ENCODE measurements at regions not wholly inside any gene's neighbourhood (a gene's known extent, or its start where the extent isn't known, plus 50 kb on each side); places are given as distances from the start of the nearest gene placed in this dataset.

DNA sequence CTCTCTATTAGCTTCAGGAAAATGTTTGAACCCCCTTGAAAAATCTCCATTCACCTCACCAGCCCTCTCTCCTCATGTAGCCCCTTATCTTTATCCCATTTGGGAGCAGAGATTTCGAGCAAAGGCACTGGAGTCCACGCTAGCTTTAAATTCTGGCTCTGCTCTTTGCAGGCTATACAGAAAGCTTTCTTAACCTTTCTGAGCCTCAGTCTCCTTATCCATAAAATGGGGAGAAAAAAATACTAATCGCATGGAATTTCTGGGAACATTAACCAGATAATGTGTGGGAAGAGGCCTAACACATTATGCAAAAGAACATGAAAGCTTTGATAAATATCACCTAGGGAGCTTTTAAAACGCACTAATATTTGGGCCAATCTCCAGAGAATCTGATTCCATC, 476.3 kb upstream of the CDH5 start:
- peaks cover 3% of the 10 kb centered on the region for H3K36me3 Mint-ChIP-seq
- no peaks in the 10 kb centered on the region for H3K27me3 Mint-ChIP-seq (ENCODE audit: low read depth)
- H3K27ac Mint-ChIP-seq: no peak overlapping the region
- peaks cover 12% of the 10 kb centered on the region for H3K9me3 Mint-ChIP-seq
- TF ChIP-seq, protein P1, sequence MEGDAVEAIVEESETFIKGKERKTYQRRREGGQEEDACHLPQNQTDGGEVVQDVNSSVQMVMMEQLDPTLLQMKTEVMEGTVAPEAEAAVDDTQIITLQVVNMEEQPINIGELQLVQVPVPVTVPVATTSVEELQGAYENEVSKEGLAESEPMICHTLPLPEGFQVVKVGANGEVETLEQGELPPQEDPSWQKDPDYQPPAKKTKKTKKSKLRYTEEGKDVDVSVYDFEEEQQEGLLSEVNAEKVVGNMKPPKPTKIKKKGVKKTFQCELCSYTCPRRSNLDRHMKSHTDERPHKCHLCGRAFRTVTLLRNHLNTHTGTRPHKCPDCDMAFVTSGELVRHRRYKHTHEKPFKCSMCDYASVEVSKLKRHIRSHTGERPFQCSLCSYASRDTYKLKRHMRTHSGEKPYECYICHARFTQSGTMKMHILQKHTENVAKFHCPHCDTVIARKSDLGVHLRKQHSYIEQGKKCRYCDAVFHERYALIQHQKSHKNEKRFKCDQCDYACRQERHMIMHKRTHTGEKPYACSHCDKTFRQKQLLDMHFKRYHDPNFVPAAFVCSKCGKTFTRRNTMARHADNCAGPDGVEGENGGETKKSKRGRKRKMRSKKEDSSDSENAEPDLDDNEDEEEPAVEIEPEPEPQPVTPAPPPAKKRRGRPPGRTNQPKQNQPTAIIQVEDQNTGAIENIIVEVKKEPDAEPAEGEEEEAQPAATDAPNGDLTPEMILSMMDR (IDR thresholded peaks at IDR 0.05; ENCODE audit: unreplicated experiment): no peak
- no peak overlapping the region for H3K4me3 Mint-ChIP-seq
- DNase-seq (ENCODE audit: low spot score in 2 of 2, unreplicated experiment in 2 of 2): no peak
- H3K4me1 Mint-ChIP-seq: peaks cover 9% of the 10 kb centered on the region

DNA sequence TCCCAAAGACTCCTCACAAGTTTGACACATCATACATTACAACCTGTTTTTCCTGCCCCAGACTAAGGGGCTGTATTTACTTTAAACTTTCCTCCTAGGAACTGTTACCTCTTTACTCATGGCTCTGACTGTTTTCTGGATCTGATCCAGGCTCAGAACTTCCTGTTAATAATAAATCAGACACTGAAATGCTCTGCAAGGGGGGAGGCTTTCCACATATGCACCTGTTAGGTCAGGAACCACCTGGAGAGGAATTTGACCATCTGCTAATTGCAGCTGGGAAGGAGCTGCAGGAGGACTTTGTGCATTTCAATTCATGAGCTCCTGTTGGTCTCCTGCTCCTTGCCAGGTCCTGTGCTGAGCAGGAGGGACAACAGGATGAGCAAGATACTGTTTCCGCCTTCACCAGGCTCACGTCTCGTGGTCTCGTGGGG, 476.9 kb upstream of the CDH5 start:
- H3K27me3 Mint-ChIP-seq (ENCODE audit: low read depth): no peaks in the 10 kb centered on the region
- peaks cover 3% of the 10 kb centered on the region for H3K36me3 Mint-ChIP-seq
- DNase-seq (ENCODE audit: low spot score in 2 of 2, unreplicated experiment in 2 of 2): no peak
- peaks cover 9% of the 10 kb centered on the region for H3K9me3 Mint-ChIP-seq
- no peak overlapping the region for H3K4me3 Mint-ChIP-seq
- H3K4me1 Mint-ChIP-seq: peaks cover 9% of the 10 kb centered on the region
- TF ChIP-seq, protein P1 (IDR thresholded peaks at IDR 0.05; ENCODE audit: unreplicated experiment): no peak
- peak overlapping the region; percentile 60 for H3K27ac Mint-ChIP-seq

DNA sequence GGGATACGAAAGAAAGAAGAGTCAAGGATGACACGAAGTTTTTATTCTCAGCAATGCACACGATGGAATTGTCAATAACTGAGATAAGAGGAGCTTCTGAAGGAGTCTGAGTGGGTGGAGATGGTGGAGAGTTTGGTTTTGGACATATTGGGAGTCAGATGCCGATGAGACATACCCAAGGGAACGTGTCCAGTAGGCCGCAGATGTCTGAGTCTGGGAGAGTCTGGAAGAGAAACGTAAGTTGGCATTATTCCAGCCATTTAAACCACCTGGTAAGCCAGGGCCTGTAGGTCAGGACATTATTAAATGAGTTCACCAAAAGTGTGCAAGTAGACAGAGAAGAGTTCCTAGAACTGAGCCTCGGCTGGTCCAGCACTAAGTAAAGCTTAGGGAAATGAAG, 478.3 kb upstream of the CDH5 start:
- no peak for DNase-seq (ENCODE audit: low spot score in 2 of 2, unreplicated experiment in 2 of 2)
- H3K27ac Mint-ChIP-seq: no peak overlapping the region
- TF ChIP-seq, protein P1 (IDR thresholded peaks at IDR 0.05; ENCODE audit: unreplicated experiment): no peak
- peaks cover 3% of the 10 kb centered on the region for H3K36me3 Mint-ChIP-seq
- H3K4me3 Mint-ChIP-seq: no peak overlapping the region
- peaks cover 16% of the 10 kb centered on the region for H3K4me1 Mint-ChIP-seq
- H3K27me3 Mint-ChIP-seq (ENCODE audit: low read depth): no peaks in the 10 kb centered on the region
- peaks cover 9% of the 10 kb centered on the region for H3K9me3 Mint-ChIP-seq

DNA sequence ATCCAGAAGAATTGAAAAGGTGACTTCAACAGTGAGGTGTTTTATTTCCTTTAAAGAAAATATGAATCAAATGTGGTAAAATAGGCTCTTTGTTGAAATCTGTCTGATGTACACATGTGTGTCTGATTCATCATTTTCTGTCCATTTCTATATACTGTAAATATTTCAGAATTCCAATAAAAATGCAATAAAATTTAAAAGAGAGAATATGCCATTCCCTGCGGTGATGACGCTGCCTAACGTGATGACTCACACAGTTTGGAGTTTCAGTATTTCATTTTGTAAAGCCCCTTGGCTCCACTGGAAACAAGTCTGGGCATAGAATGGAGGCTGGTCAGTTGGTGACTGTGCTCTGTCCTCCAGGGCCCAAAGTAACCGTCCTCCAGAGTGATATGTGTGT, 482.5 kb upstream of the CDH5 start:
- TF ChIP-seq, protein P1 (IDR thresholded peaks at IDR 0.05; ENCODE audit: unreplicated experiment): no peak
- Mint-ChIP-seq H3K36me3 (no peaks in the 10 kb centered on the region), H3K4me3 (no peak overlapping the region), H3K27me3 (ENCODE audit: low read depth) (no peaks in the 10 kb centered on the region), H3K4me1 (peaks cover 8% of the 10 kb centered on the region), H3K9me3 (peaks cover 8% of the 10 kb centered on the region), H3K27ac (no peak overlapping the region)
- no peak for DNase-seq (ENCODE audit: low spot score in 2 of 2, unreplicated experiment in 2 of 2)

DNA sequence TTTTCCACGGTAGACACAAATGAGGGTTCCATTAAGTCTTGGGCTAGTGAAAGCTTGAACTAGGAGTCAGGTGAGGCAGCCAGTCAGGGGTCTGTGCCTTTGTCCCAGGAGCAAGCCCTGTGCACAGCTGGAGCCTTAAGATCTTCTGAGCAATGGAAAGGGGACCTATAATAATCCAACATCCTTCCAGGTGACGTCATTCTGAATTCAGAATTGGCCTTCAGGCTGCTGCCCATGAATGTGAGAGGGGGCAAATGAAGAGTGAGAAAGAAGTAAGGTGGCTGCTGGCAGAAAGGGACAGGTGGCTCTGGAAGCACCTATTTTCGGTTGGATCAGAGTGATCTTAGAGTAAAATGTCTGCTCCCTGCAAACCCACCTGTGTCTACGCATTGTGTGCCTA, 488.1 kb upstream of the CDH5 start:
- TF ChIP-seq, protein P1 (IDR thresholded peaks at IDR 0.05; ENCODE audit: unreplicated experiment): no peak
- Mint-ChIP-seq H3K27me3 (ENCODE audit: low read depth) (no peaks in the 10 kb centered on the region), H3K36me3 (no peaks in the 10 kb centered on the region), H3K9me3 (peaks cover 8% of the 10 kb centered on the region), H3K27ac (no peak overlapping the region), H3K4me3 (no peak overlapping the region), H3K4me1 (peaks cover 24% of the 10 kb centered on the region)
- DNase-seq (ENCODE audit: low spot score in 2 of 2, unreplicated experiment in 2 of 2): no peak

DNA sequence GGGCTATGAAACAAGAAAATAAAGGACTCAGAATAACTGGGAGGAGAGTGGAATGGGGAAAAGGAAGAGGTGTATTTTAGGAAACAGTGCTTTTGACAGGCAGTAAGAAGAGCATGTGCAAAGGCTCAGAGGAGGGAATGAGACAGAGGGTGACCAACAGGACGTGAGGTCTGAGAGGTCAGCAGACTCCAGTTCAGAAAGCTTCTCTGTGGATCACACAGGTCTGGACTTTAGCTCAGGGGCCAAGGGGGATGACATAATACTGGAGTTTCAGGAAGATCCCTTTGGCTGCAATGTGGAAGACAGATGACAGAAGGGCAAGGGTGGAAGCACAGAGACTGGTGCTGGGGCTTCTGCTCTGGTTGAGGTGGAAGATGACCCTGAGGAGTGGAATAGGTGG, 489.9 kb upstream of the CDH5 start:
- Mint-ChIP-seq H3K4me1 (peaks cover 29% of the 10 kb centered on the region), H3K9me3 (peaks cover 8% of the 10 kb centered on the region), H3K27ac (peak overlapping the region; percentile 1), H3K27me3 (ENCODE audit: low read depth) (no peaks in the 10 kb centered on the region), H3K4me3 (no peak overlapping the region), H3K36me3 (no peaks in the 10 kb centered on the region)
- no peak for DNase-seq (ENCODE audit: low spot score in 2 of 2, unreplicated experiment in 2 of 2)
- TF ChIP-seq, protein P1 (IDR thresholded peaks at IDR 0.05; ENCODE audit: unreplicated experiment): no peak

All from mesothelial cell of epicardium (in vitro differentiated cells).